Pancreas (tissue), 10 donors: ENCODE measurements at regions not wholly inside any gene's neighbourhood (a gene's known extent, or its start where the extent isn't known, plus 50 kb on each side); places are given as distances from the start of the nearest gene placed in this dataset.
"Not testable (repeated sequence)": the region's sequence is repeated elsewhere in the genome, so short reads cannot be mapped to it uniquely, and the experiment has no call there.

Source experiments
- ATAC-seq, 4 donors: fragments of 200-7000 bp; cut with Tn5 transposase; one replicate each; pipeline versions ENCODE4 v1.8.0 to v1.9.1; 2020; ENCODE audit warnings: mild to moderate bottlenecking in 4 of 4, moderate library complexity in 4 of 4
- DNase-seq, 6 donors: peaks; one replicate each; pipeline ENCODE4 v3.0.0-alpha.2; 2020
- FAIRE-seq: peaks from 2 replicates; lab custom pipeline; 2012; peaks lifted over from hg19 to GRCh38; lab: Jason Lieb, UNC
- H3K27ac ChIP-seq, 4 donors: fragments of 200-600 bp; sonication (generic); 1 replicate in 3 of 4; 2 replicates in 1 of 4; pipeline versions ENCODE4 v1.5.0 to v1.8.0; 2020
- H3K27me3 ChIP-seq, 4 donors: fragments of 200-600 bp; one replicate each; pipeline ENCODE4 v1.8.0; 2021
- H3K36me3 ChIP-seq, 3 donors: fragments of 200-600 bp; sonication (generic) in 1 of 3; one replicate each; pipeline versions ENCODE4 v1.5.0 to v1.8.0; 2020 to 2021
- H3K4me1 ChIP-seq, 3 donors: fragments of 200-600 bp; one replicate each; pipeline ENCODE4 v1.8.0; 2021
- H3K4me3 ChIP-seq, 4 donors: fragments of 200-600 bp; sonication (generic) in 2 of 4; one replicate each; pipeline versions ENCODE4 v1.5.0 to v1.8.0; 2020 to 2021
- H3K9me3 ChIP-seq, 4 donors: fragments of 200-600 bp; one replicate each; pipeline ENCODE4 v1.8.0; 2021
- WGBS, 2 donors: extraction: QIAGEN DNeasy Blood & Tissue Kit; methylation state at CpG; one replicate each; pipeline ENCODE4 v1.1.7; 2013; 5-methylcytosine and 5-hydroxymethylcytosine counted together
- intact Hi-C, 3 donors: fragments of 100-400 bp; cut with DNase I; formaldehyde crosslinking; loops; one replicate each; pipeline versions ENCODE4 v1.11.1 to v1.14.2; 2022
- donor health status: healthy with polysubstance abuse.
- donor health status: DM: no; HTN: no; CAD: no; lungs with moderate emphysema.
- donor health status: DM: no; HTN: no; CAD: no.
- donor health status: control.
- donor health status: control.
- donor health status: Bipolar disorder and iron deficiency.
- donor health status: DM: yes; HTN: yes; CAD: no.
- donor health status: DM: no; HTN: no; CAD: no.
- donor health status: DM: no; HTN: no; CAD: no.
- donor health status: DM: yes; HTN: yes; CAD: no.

DNA sequence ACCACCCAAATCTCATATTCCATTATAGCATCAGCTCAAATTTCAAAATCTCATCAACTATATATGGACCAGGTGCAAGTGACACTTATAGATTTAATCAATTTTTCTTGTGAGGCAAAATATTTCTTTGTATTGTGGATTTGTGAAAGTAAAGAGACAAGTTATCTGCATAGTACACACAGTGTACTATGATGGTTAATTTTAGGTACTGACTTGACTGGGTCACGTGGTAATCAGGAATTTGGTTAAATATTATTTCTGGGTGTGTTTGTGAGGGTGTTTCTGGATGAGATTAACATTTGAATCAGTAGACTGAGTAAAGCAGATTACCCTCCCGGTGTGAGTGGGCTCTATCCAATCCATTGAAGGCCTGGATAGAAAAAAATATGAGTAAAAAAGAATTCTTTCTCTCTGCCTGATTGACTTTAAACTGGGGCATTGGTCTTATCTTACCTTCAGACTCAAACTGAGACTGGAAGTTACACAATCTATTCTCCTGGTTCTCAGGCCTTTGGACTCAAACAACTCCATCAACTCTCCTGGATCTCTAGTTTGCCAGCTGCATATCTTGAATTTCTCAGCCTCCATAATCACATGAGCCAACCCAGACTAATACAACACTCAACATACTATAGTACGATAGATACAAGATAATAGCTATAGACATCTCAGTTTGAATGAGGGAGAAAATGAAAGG is 799.9 kb downstream of the NAP1L3 start:
- H3K27ac ChIP-seq, H3K4me3 ChIP-seq, H3K27me3 ChIP-seq, H3K4me1 ChIP-seq, H3K36me3 ChIP-seq, H3K9me3 ChIP-seq, intact Hi-C loops, FAIRE-seq, DNase-seq: not testable (repeated sequence)
- ATAC-seq: peak; percentile 12 to 80 (median 65)
- WGBS, 2 donors: 18 to 34% methylated on average over 2 to 3 of the region's 3 CpGs

DNA sequence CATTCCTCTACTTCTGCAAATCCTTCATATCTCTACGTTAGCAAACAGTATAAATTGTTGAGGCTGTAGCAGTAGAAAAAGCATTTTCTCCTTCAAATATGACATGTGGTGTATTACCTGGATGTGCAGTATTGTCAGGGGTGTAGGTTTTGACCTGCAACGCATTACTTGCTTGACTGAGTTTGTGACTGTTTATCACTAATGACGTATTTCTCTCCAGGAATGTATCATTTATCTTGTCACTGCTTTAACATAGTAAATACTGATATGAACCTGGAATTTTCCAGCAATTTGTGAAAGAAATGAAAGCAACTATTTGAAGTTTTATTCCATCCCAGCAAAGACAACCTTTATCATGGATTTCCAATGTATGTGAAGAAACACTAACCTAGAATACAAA is 823.4 kb downstream of the NAP1L3 start:
- FAIRE-seq: not testable (repeated sequence)
- WGBS, 2 donors: 15 to 27% methylated on average over 3 of the region's 3 CpGs

DNA sequence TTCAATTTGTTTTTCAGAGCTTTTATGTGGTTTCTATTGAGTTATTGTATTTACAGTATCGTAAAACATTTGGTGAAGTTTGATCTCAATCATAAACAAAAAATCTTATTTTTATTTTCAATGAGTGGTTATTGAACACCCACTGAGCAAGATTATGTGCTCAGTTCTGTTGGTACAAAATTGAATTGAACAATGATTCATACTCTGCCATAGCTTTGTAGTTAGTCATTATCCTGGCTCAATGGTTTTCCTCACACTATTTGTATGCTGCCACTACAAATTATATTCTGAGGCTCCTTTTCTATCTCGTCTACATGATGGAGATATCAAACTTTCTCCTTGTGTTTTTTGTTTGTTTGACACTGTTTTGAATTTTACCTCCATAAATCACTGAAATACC is 829.5 kb downstream of the NAP1L3 start:
- H3K27me3 ChIP-seq, H3K9me3 ChIP-seq, DNase-seq, H3K4me1 ChIP-seq, H3K27ac ChIP-seq, ATAC-seq, H3K4me3 ChIP-seq, intact Hi-C loops, H3K36me3 ChIP-seq: not testable (repeated sequence)
- FAIRE-seq: peak; percentile 90
- 59 to 96% methylated on average over 1 to 2 of the region's 2 CpGs for WGBS, 2 donors

More for the DNA sequence above, 823.4 kb downstream of the NAP1L3 start:
- H3K4me1 ChIP-seq, ATAC-seq, DNase-seq, H3K27ac ChIP-seq, intact Hi-C loops, H3K4me3 ChIP-seq, H3K9me3 ChIP-seq, H3K27me3 ChIP-seq, H3K36me3 ChIP-seq: not testable (repeated sequence)

DNA sequence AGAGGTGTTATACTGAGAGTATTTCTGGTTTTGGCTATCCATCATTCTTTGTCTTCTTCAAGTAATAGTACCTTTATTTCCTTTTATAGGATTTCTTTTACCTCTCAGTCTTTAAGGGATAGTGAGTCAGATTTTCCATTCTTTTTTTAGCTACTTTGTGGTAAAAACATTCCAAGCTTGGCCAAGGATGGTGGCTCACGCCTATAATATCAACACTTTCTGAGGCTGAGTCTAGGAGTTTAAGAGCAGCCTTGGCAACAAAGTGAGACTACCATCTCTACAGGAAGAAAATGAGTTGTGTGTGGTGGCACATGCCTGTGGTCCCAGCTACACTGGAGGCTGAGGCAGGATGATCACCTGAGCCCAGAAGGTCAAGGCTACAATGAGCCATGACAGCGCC is 840.6 kb downstream of the NAP1L3 start:
- H3K4me1 ChIP-seq, H3K36me3 ChIP-seq, H3K9me3 ChIP-seq, H3K4me3 ChIP-seq, FAIRE-seq, DNase-seq, intact Hi-C loops, ATAC-seq, H3K27ac ChIP-seq, H3K27me3 ChIP-seq: not testable (repeated sequence)
- 31 to 33% methylated on average over 2 of the region's 2 CpGs for WGBS, 2 donors

DNA sequence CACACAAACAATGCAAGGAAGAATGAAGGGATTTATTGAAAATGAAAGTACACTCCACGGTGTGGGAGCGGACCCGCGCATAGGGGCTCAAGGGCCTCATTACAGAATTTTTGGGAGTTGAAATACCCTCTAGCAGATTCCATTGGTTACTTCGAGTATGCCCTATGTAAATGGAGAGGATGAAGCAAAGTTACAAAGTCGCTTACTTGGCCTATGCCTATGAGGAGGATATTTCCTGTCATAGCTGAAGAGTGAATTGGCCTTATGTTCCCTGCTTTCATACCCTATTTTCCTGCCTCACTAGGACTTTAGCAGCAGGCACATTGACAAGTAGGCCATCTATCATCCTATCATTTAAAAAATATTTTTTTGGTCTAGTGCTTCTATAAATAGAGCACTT is 843.3 kb downstream of the NAP1L3 start:
- H3K4me3 ChIP-seq, ATAC-seq, H3K27me3 ChIP-seq, intact Hi-C loops, DNase-seq, H3K4me1 ChIP-seq, FAIRE-seq, H3K27ac ChIP-seq, H3K9me3 ChIP-seq, H3K36me3 ChIP-seq: not testable (repeated sequence)
- WGBS, 2 donors: 84 to 88% methylated on average over 6 of the region's 6 CpGs

DNA sequence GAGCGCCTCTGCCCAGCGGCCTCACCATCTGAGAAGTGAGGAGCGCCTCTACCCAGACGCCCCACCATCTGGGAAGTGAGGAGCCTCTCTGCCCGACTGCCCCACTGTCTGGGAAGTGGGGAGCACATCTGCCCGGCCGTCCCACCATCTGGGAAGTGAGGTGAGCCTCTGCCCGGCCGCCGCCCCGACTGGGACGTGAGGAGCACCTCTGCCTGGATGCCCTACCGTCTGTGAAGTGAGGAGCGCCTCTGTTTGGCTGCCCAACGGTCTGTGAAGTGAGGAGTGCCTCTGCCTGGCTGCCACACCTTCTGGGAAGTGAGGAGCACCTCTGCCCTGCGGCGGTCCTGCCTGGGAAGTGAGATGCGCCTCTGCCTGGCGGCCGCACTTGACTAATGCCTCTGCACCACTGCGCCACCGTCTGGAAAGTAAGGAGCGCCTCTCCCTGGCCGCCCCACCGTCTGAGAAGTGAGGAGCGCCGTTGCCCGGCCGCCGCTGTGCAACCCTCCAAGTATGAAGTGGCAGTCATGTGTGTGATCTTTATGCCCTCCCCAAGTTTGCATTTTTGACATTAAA is 851.7 kb downstream of the NAP1L3 start:
- ATAC-seq: not testable (repeated sequence)

DNA sequence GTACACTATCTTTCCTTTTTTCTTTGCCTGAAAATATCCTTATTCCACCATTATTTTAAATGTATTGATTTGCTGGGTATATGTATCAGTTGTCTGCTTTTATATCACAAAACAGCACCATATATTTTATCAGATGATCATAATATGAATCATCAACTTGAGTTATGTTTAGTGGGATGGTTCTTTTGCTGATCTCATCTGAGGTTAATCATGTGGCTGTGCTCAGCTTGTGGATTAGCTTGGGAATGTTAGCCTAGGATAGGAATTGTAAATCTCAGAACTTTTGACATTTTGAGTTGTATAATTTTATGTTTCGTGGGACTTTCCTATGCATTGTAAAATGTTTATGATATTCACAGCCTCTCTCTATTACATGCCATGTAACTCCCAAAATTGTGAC is 881.3 kb downstream of the NAP1L3 start:
- H3K4me3 ChIP-seq, H3K9me3 ChIP-seq, H3K27ac ChIP-seq, intact Hi-C loops, H3K27me3 ChIP-seq, H3K4me1 ChIP-seq, DNase-seq, FAIRE-seq, H3K36me3 ChIP-seq, ATAC-seq: not testable (repeated sequence)
- 53 to 76% methylated on average over 1 of the region's 1 CpG for WGBS, 2 donors

More for the DNA sequence above, 851.7 kb downstream of the NAP1L3 start:
- H3K27me3 ChIP-seq, H3K4me1 ChIP-seq, H3K36me3 ChIP-seq, H3K9me3 ChIP-seq, H3K4me3 ChIP-seq, H3K27ac ChIP-seq, intact Hi-C loops, FAIRE-seq: not testable (repeated sequence)
- peak in 2 of 6 donors; percentile 13 to 40 for DNase-seq
- 87 to 91% methylated on average over 30 of the region's 30 CpGs for WGBS, 2 donors

DNA sequence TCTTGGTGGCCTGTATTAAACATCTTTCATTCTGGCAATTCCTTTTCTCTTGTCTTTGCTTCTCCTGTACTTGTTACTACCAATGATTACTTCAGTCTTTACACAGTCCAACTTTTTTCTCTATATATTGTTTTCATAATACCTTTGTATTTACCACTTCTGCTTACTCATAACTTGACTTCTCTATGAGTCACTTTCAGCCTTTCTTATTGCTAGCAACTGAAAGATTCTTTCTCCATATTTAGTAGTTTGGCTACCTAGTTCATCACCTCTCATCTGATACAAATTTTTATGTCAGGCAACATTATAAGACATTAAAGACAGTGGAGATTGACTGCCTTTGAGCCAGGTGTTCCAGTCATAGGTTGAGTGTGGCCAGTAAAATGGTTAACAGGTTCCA is 893.3 kb downstream of the NAP1L3 start:
- ATAC-seq, H3K4me1 ChIP-seq, DNase-seq, H3K27me3 ChIP-seq, H3K9me3 ChIP-seq, H3K4me3 ChIP-seq, intact Hi-C loops, H3K36me3 ChIP-seq, FAIRE-seq, H3K27ac ChIP-seq: not testable (repeated sequence)

DNA sequence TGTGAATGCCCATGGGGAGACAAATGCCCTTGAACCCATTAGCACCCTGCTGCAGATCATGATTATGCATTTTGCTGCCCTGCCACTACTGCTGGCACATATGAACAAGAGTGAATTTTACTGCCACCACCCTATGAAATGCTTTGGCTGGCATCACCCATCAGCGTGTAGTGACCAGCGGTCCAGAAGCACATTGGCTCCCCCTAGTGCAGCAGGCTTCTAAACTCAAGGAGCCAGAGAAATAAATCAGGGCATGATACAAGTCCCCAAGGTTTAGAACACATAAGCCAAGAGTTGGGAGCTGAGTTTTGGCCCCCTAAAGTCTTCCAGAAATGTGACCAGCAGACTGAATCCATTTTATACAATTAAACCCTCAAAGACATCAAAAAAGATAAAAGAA is 899.4 kb downstream of the NAP1L3 start:
- 30 to 44% methylated on average over 2 of the region's 2 CpGs for WGBS, 2 donors
- intact Hi-C loops, H3K4me3 ChIP-seq, H3K4me1 ChIP-seq, H3K9me3 ChIP-seq, H3K27ac ChIP-seq, H3K36me3 ChIP-seq, DNase-seq, FAIRE-seq, ATAC-seq, H3K27me3 ChIP-seq: not testable (repeated sequence)

DNA sequence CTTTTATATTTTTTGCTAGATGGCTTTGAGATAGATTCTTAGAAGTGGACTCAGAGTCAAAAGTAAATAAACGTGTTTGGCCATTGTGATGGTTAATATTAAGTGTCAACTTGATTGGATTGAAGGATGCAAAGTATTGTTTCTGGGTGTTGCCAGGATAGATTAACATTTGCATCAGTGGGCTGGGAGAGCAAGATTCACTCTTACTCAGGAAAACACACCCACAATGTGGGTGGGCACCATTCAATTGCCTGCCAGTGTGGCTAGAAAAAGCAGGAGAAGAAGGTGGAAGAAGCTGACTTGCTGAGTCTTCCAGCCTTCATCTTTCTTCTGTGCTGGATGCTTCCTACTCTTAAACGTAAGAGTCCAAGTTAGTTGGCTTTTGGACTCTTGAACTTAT is 912.4 kb downstream of the NAP1L3 start:
- H3K4me3 ChIP-seq, H3K9me3 ChIP-seq, FAIRE-seq, H3K27ac ChIP-seq, H3K36me3 ChIP-seq, intact Hi-C loops, ATAC-seq, H3K4me1 ChIP-seq, DNase-seq, H3K27me3 ChIP-seq: not testable (repeated sequence)
- WGBS, 2 donors: 28 to 40% methylated on average over 1 to 2 of the region's 2 CpGs
